C4-2B (cell line): ENCODE measurements at regions not wholly inside any gene's neighbourhood (a gene's known extent, or its start where the extent isn't known, plus 50 kb on each side); places are given as distances from the start of the nearest gene placed in this dataset.

Source experiments
- H3K27ac ChIP-seq: fragments of 450-650 bp; 2 replicates; pipeline ENCODE4 v1.5.1; 2017
- CTCF ChIP-seq: fragments of 450-650 bp; conservative IDR thresholded peaks from 2 replicates; pipeline ENCODE4 v1.5.1; 2017; ENCODE audit warnings: mild to moderate bottlenecking
- ZFX ChIP-seq: fragments of 450-650 bp; IDR thresholded peaks from 2 replicates; pipeline ENCODE4 v1.6.1; 2017

DNA sequence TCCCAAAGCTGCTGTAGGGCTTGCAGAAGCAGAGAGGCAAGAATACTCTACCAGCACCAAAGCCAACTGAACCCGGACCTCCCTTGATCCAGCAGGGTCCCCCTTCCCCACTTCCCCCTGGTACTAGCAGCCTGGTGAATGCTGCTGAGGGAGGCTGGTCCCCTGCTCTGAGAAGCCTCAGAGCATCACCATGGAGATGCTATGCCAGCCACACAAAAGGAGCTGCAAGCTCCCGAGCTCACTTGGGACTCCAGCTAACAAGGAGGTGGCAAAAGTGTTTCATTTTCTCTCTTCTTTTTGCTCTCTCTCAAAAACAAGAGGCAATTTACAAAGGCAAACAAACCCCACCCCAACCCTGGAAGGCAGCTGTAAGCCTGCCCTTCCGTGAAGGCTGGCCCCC, 509.8 kb downstream of the BUD13 start:
- no peak overlapping the region for H3K27ac ChIP-seq
- no peak for TF ChIP-seq ZFX
- no peak for TF ChIP-seq CTCF

DNA sequence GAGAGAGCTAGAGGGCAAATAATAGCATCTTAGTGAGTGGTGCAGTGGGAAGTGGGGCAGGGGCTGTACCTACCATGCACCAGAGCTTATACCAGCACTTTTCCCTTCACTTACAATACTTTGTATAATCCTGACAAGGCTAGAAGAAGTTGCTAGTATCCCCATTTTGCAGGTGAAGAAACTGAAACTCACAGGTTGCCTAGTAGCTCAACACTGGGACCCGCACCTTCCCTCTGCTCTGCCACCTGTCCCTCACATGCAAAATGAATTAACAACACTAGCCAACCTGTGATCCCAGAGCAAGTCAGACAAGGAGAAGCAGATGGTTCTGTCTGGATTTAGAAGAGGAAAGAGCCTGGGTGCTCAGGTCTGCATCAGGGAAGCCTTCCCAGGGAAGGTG, 510.4 kb downstream of the BUD13 start:
- H3K27ac ChIP-seq, result no peak overlapping the region
- no peak for TF ChIP-seq ZFX
- no peak for TF ChIP-seq CTCF

- TF ChIP-seq ZFX (no peak), CTCF (no peak)
- H3K27ac ChIP-seq, result no peak overlapping the region
Observed at GRCh38 chr11:116261606-116262005, 511.2 kb downstream of the BUD13 start.

- TF ChIP-seq ZFX (no peak), CTCF (no peak)
- H3K27ac ChIP-seq, result no peak overlapping the region
Observed at GRCh38 chr11:116258821-116259220, 514.0 kb downstream of the BUD13 start.

DNA sequence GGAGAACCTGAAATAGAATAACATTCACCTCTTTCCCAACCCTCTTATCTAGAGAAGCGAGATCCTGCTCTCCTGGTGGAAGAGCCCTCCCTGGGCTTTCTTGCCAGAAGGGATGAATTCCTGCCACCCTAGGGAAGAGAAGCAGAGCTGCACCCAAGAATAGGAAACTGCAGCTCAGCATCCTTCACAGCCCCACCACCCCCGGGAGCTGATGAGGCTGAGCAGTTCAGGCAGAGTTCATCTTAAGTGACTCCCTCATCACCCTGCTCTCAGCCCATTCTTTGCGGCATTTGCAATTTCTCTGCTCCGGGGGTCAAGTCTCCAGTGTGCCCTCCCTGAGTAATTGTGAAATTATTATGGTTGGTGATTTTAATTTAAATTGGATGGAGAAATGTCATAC, 514.9 kb downstream of the BUD13 start:
- TF ChIP-seq CTCF (no peak), ZFX (no peak)

DNA sequence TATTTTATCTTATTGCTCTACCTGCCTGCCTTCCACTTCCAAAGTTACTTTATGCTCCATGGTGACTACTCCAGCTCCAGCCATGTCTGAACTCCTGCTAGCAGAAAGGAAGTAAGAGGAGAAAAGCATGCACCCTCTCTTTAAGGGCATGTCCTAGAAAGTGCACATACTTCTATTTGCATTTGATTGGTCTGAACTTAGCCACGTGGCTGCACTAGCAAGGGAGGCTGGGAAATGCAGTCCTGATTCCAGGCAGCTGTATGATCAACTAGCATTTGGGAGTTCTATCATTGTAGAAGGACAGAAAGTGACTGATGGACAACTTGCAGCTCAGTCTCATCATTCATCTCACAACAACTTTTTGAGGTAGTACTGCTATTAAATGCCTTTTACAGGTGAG, 515.7 kb downstream of the BUD13 start:
- TF ChIP-seq CTCF (no peak), ZFX (no peak)

More for the DNA sequence above, 514.9 kb downstream of the BUD13 start:
- no peak overlapping the region for H3K27ac ChIP-seq

GRCh38 chr11:116256215-116256614, 516.6 kb downstream of the BUD13 start:
- H3K27ac ChIP-seq, result no peak overlapping the region
- TF ChIP-seq ZFX (no peak), CTCF (no peak)

More for the DNA sequence above, 515.7 kb downstream of the BUD13 start:
- H3K27ac ChIP-seq, result no peak overlapping the region
